ENCODE measurements at regions not wholly inside any gene's neighbourhood (a gene's known extent, or its start where the extent isn't known, plus 50 kb on each side); places are given as distances from the start of the nearest gene placed in this dataset.

DNA sequence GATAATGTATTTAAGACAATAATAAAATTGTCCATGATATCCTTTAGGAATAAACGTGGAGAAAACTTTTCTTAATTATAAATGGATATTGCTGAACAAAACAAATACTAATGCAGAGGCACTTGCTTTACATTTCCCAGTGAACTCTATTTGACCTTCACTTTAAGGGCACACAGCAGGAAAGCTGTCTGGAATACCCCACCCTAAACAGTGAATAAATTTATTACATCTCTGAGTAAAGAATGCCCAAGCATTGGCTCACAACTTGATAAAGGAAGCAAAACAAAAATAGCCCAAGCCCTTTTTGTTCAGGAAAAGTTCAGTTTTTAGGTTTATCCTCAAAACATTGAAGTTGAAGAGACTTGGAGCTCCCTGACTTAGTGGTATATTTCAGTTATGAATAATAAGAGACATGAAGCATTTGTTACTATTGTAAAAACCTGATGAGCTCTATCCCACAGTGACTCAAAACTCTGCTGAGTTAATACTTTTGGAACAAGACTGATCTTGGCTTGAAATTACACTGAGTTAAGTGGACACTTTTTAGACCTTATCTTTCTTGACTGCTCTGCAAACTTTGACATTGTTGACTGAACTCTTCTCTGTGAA is 353.9 kb downstream of the BCKDHB start:
- no peak overlapping the region for H3K4me2 ChIP-seq
- H3K4me1 ChIP-seq = no peaks in the 10 kb centered on the region

DNA sequence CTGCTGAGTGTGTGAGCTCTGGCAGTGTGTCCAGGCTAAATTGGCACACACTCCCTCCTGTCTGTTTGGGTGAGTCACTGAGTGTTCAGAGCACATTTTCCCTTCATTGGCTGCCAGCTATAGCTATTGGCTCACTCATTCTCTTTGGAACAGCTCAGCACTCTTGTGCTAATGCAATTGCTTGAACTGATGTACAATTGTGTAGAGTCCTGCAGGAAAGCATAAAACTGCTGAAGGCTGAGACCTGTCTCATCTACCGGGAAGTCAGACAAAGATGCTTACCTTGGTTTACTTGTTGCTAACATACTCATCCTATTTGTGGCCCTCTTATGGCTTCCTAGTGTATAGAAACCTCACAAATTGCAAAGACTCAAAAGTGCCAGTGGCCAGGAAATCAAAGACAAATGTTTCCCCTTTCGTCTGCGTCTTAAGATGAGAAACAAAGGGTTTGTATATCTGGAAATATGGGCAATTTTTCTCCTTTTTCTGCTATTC is 351.0 kb downstream of the BCKDHB start:
- H3K27ac ChIP-seq = no peak overlapping the region
- no peaks in the 10 kb centered on the region for H3K27me3 ChIP-seq
- H3K4me2 ChIP-seq = no peak overlapping the region
- H4K20me1 ChIP-seq = no peaks in the 10 kb centered on the region
- no peak overlapping the region for H3K9ac ChIP-seq
- no peak for TF ChIP-seq Cebpa-rat (IDR thresholded peaks at IDR 0.05)
- H3K36me3 ChIP-seq = no peaks in the 10 kb centered on the region
- H3K9me3 ChIP-seq = no peaks in the 10 kb centered on the region
- H3K4me1 ChIP-seq = no peaks in the 10 kb centered on the region
- H3K4me3 ChIP-seq = no peak overlapping the region

More for the DNA sequence above, 353.9 kb downstream of the BCKDHB start:
- H3K27me3 ChIP-seq = no peaks in the 10 kb centered on the region
- no peaks in the 10 kb centered on the region for H3K36me3 ChIP-seq
- H4K20me1 ChIP-seq = no peaks in the 10 kb centered on the region
- no peak overlapping the region for H3K27ac ChIP-seq
- H3K9me3 ChIP-seq = no peaks in the 10 kb centered on the region
- H3K9ac ChIP-seq = no peak overlapping the region
- H3K4me3 ChIP-seq = no peak overlapping the region
- no peak for TF ChIP-seq Cebpa-rat (IDR thresholded peaks at IDR 0.05)

- no peak for TF ChIP-seq Cebpa-rat (IDR thresholded peaks at IDR 0.05)
- Histone ChIP-seq H3K9me3 (no peaks in the 10 kb centered on the region), H3K9ac (no peak overlapping the region), H4K20me1 (no peaks in the 10 kb centered on the region), H3K4me1 (no peaks in the 10 kb centered on the region), H3K4me3 (no peak overlapping the region), H3K36me3 (no peaks in the 10 kb centered on the region), H3K27me3 (no peaks in the 10 kb centered on the region), H3K4me2 (no peak overlapping the region), H3K27ac (no peak overlapping the region)
Observed at GRCh38 chr6:80456724-80457438, 350.4 kb downstream of the BCKDHB start.

DNA sequence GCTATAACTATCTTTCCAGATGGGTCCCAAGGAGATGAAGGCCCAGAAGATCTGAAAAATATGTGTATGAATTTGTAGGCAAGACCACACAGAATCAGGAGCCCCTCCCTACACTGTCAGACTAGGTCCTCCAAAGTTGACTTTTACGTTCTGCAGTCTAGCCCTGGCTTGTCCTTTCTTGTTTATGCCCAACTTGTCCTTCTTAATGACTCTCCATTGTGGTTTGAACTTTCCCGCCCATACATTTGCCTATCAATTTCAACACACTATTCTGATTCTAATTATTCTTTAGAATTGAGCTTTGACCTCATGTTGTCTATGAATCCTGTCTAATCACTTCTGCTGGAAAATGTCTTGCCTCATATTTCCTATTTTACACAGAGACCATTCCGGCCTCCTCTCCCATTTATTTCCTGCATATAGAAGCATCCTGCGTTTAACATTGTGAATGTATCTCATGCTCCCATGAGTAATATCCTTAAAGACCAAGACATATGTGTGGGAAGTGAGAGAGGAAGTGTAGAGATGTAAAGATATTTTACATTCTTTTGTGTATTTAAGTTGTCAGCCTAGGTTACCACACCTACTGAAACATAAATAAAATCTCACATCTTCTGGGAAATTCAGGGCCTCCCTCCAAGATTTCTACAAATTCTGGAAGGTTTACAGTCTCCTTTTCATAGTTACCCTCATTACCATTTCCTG is 348.3 kb downstream of the BCKDHB start:
- no peak overlapping the region for H3K27ac ChIP-seq
- no peaks in the 10 kb centered on the region for H3K4me1 ChIP-seq
- no peak overlapping the region for H3K9ac ChIP-seq
- H3K9me3 ChIP-seq = no peaks in the 10 kb centered on the region
- TF ChIP-seq Cebpa-rat (IDR thresholded peaks at IDR 0.05) = no peak
- H3K27me3 ChIP-seq = no peaks in the 10 kb centered on the region
- H4K20me1 ChIP-seq = no peaks in the 10 kb centered on the region
- H3K36me3 ChIP-seq = no peaks in the 10 kb centered on the region
- no peak overlapping the region for H3K4me2 ChIP-seq
- no peak overlapping the region for H3K4me3 ChIP-seq

DNA sequence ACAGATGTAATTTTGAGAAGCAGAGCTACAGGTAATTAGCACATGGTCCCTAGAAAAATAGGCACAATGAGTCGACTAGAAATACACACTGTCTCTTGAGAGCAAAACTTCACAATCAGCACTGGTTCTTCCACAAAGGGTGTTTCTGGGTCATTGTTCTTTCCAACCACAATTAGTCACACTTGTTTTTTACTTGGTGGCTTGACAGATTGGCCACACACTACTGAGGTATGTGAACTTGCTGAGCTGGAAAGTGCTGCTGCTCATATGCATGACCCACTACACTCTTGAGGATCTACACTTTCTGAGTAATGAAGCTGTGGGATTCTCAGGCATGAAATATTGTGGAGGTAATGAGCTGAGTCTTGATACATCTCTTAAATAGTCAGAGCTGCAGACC is 347.7 kb downstream of the BCKDHB start:
- Histone ChIP-seq H3K27ac (no peak overlapping the region), H3K4me2 (no peak overlapping the region), H3K4me1 (no peaks in the 10 kb centered on the region), H3K36me3 (no peaks in the 10 kb centered on the region), H4K20me1 (no peaks in the 10 kb centered on the region), H3K27me3 (no peaks in the 10 kb centered on the region), H3K4me3 (no peak overlapping the region), H3K9me3 (no peaks in the 10 kb centered on the region), H3K9ac (no peak overlapping the region)
- TF ChIP-seq Cebpa-rat (IDR thresholded peaks at IDR 0.05) = no peak

- no peak for TF ChIP-seq Cebpa-rat (IDR thresholded peaks at IDR 0.05)
- H3K4me3 ChIP-seq = no peak overlapping the region
- H3K27me3 ChIP-seq = no peaks in the 10 kb centered on the region
- H3K36me3 ChIP-seq = no peaks in the 10 kb centered on the region
- H3K27ac ChIP-seq = no peak overlapping the region
- no peaks in the 10 kb centered on the region for H3K4me1 ChIP-seq
- no peaks in the 10 kb centered on the region for H3K9me3 ChIP-seq
- no peak overlapping the region for H3K9ac ChIP-seq
- H3K4me2 ChIP-seq = no peak overlapping the region
- no peaks in the 10 kb centered on the region for H4K20me1 ChIP-seq
Observed at GRCh38 chr6:80449726-80450125, 343.3 kb downstream of the BCKDHB start.

- Histone ChIP-seq H4K20me1 (no peaks in the 10 kb centered on the region), H3K9me3 (no peaks in the 10 kb centered on the region), H3K4me3 (no peak overlapping the region), H3K9ac (no peak overlapping the region), H3K36me3 (no peaks in the 10 kb centered on the region), H3K4me2 (no peak overlapping the region), H3K27ac (no peak overlapping the region), H3K4me1 (no peaks in the 10 kb centered on the region), H3K27me3 (no peaks in the 10 kb centered on the region)
- no peak for TF ChIP-seq Cebpa-rat (IDR thresholded peaks at IDR 0.05)
Observed at GRCh38 chr6:80446454-80447045, 340.1 kb downstream of the BCKDHB start.

DNA sequence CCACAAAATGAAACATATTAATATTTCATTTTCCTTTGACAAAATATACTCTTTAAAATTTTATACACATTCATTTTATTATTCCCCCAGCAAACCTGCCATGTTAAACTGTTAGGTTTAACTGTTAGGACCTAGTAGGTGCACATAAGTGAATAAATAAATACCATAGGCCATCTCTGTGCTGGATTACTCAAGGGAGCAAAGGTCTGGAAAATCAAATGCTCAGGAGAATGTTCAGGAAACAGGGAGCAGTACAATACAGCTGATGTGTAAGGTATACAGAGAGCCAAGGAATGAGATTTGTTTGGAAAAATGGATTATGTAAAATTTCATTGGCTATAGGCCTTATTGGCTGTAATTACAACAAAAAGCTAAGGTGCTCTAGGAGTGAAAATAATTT is 339.3 kb downstream of the BCKDHB start:
- Histone ChIP-seq H3K9me3 (no peaks in the 10 kb centered on the region), H3K4me2 (no peak overlapping the region), H3K9ac (no peak overlapping the region), H3K27me3 (no peaks in the 10 kb centered on the region), H3K36me3 (no peaks in the 10 kb centered on the region), H4K20me1 (no peaks in the 10 kb centered on the region), H3K4me1 (no peaks in the 10 kb centered on the region), H3K27ac (no peak overlapping the region), H3K4me3 (no peak overlapping the region)
- no peak for TF ChIP-seq Cebpa-rat (IDR thresholded peaks at IDR 0.05)

- Histone ChIP-seq H3K4me2 (no peak overlapping the region), H3K27ac (no peak overlapping the region), H3K9me3 (no peaks in the 10 kb centered on the region), H3K27me3 (no peaks in the 10 kb centered on the region), H3K4me3 (no peak overlapping the region), H4K20me1 (no peaks in the 10 kb centered on the region), H3K4me1 (no peaks in the 10 kb centered on the region), H3K9ac (no peak overlapping the region), H3K36me3 (no peaks in the 10 kb centered on the region)
- TF ChIP-seq Cebpa-rat (IDR thresholded peaks at IDR 0.05) = no peak
Observed at GRCh38 chr6:80442366-80442765, 335.9 kb downstream of the BCKDHB start.

- Histone ChIP-seq H3K4me3 (no peak overlapping the region), H3K9ac (no peak overlapping the region), H3K27me3 (no peaks in the 10 kb centered on the region), H3K27ac (no peak overlapping the region), H3K4me1 (no peaks in the 10 kb centered on the region), H3K9me3 (no peaks in the 10 kb centered on the region), H3K36me3 (no peaks in the 10 kb centered on the region), H3K4me2 (no peak overlapping the region), H4K20me1 (no peaks in the 10 kb centered on the region)
- no peak for TF ChIP-seq Cebpa-rat (IDR thresholded peaks at IDR 0.05)
Observed at GRCh38 chr6:80441131-80441530, 334.7 kb downstream of the BCKDHB start.
